Mammary epithelial cell (primary cell): ENCODE measurements at regions not wholly inside any gene's neighbourhood (a gene's known extent, or its start where the extent isn't known, plus 50 kb on each side); places are given as distances from the start of the nearest gene placed in this dataset.

Experiments used
- CTCF ChIP-seq, 2 donors: IDR thresholded peaks in 1 of 2; conservative IDR thresholded peaks in 1 of 2; 2 replicates each; pipeline ENCODE4 v1.5.1; 2011 to 2012; ENCODE audit warnings: inconsistent platforms in 2 of 2, low read length in 2 of 2, mild to moderate bottlenecking in 2 of 2, control low read depth in 1 of 2, low read depth in 1 of 2; ENCODE audit not compliant: insufficient read depth in 1 of 2; ENCODE audit errors: extremely low read depth in 1 of 2
- EZH2 ChIP-seq: IDR thresholded peaks from 2 replicates; pipeline ENCODE4 v1.6.1; 2012; ENCODE audit warnings: low read length, inconsistent platforms, borderline replicate concordance

- TF ChIP-seq EZH2 (no peak), CTCF (conservative IDR thresholded peaks at IDR 0.05 in 1 of 2, IDR thresholded peaks at IDR 0.05 in 1 of 2; ENCODE audit: extremely low read depth in 1 of 2, insufficient read depth in 1 of 2, low read depth in 1 of 2, low read length in 2 of 2) (no peak)
Measured at GRCh38 chr1:91201694-91202093, 179.9 kb upstream of the ZNF644 start.
